GM12878 (cell line): ENCODE measurements at regions not wholly inside any gene's neighbourhood (a gene's known extent, or its start where the extent isn't known, plus 50 kb on each side); places are given as distances from the start of the nearest gene placed in this dataset.
"Not testable (repeated sequence)": the region's sequence is repeated elsewhere in the genome, so short reads cannot be mapped to it uniquely, and the experiment has no call there.

Source experiments
- ATAC-seq: fragments of 200-7000 bp; cut with Tn5 transposase; 3 replicates; pipeline ENCODE4 v1.9.1; 2020; ENCODE audit warnings: mild to moderate bottlenecking, moderate library complexity
- BruUV-seq: library from RNA; stranded (reverse); fragments of 400-500 nt; replicated peaks from 2 replicates; lab custom pipeline; 2021; lab: Mats Ljungman, UMichigan
- CTCF ChIA-PET: fragments of 300-600 bp; sonication (Branson Sonifier 250); formaldehyde crosslinking; extraction: SDS; loops from one replicate; lab custom pipeline; 2021; ENCODE audit warnings: inconsistent platforms; lab: Yijun Ruan, JAX
- POLR2A ChIA-PET: fragments of 350-600 bp; formaldehyde crosslinking; extraction: SDS; loops from one replicate; lab custom pipeline; 2021; ENCODE audit warnings: inconsistent platforms; lab: Charles Lee
- RAD21 ChIA-PET: fragments of 300-600 bp; sonication (Branson Sonifier 250); formaldehyde crosslinking; loops from one replicate; lab custom pipeline; 2023; ENCODE audit warnings: antibody characterized with exemption; ENCODE audit not compliant: unreplicated experiment; lab: Charles Lee
- SMC1A ChIA-PET: fragments of 300-600 bp; sonication (Branson Sonifier 250); formaldehyde crosslinking; loops from one replicate; lab custom pipeline; 2023; ENCODE audit not compliant: unreplicated experiment, uncharacterized antibody; lab: Charles Lee
- DNase-seq: peaks from one replicate; pipeline ENCODE4 v3.0.0-alpha.2; 2011; ENCODE audit warnings: low read depth, low spot score
- FAIRE-seq: peaks from 3 replicates; lab custom pipeline; 2011; peaks lifted over from hg19 to GRCh38; lab: Jason Lieb, UNC
- H2AFZ ChIP-seq: 2 replicates; pipeline ENCODE4 v1.6.0; 2011; ENCODE audit warnings: low read depth, low read length, control low read depth; ENCODE audit not compliant: control insufficient read depth
- H3K27ac ChIP-seq: 2 replicates; pipeline ENCODE4 v1.5.1; 2011; ENCODE audit warnings: control low read depth; ENCODE audit not compliant: control insufficient read depth, insufficient read depth
- H3K27me3 ChIP-seq, 2 experiments: replicated peaks in 1 of 2; 2 replicates each; pipeline versions ENCODE4 v1.6.0 to v1.6.1; 2011; ENCODE audit warnings: low read length in 1 of 2; ENCODE audit not compliant: control insufficient read depth in 2 of 2, insufficient read depth in 2 of 2
- H3K36me3 ChIP-seq, 2 experiments: 2 replicates each; pipeline ENCODE4 v1.5.1; 2011; ENCODE audit warnings: low read length in 1 of 2; ENCODE audit not compliant: control insufficient read depth in 2 of 2, insufficient read depth in 2 of 2
- H3K4me1 ChIP-seq: 2 replicates; pipeline ENCODE4 v1.6.1; 2011; ENCODE audit warnings: mild to moderate bottlenecking, low read length, moderate library complexity, mixed read lengths; ENCODE audit not compliant: control insufficient read depth, insufficient read depth
- H3K4me2 ChIP-seq: 2 replicates; pipeline ENCODE4 v1.6.0; 2011; ENCODE audit warnings: control low read depth; ENCODE audit not compliant: control insufficient read depth, insufficient read depth
- H3K4me3 ChIP-seq: fragments of 200-600 bp; sonication (generic); 2 replicates; pipeline ENCODE4 v1.5.1; 2016
- H3K79me2 ChIP-seq: 2 replicates; pipeline ENCODE4 v1.6.0; 2011; ENCODE audit warnings: low read length; ENCODE audit not compliant: control insufficient read depth, insufficient read depth
- H3K9ac ChIP-seq: 2 replicates; pipeline ENCODE4 v1.8.0; 2011; ENCODE audit warnings: low read length, control low read depth, mixed read lengths; ENCODE audit not compliant: control insufficient read depth, insufficient read depth
- H3K9me3 ChIP-seq: replicated peaks from 3 replicates; pipeline ENCODE4 v1.5.1; 2011; ENCODE audit warnings: mild to moderate bottlenecking, low read length; ENCODE audit not compliant: control insufficient read depth, insufficient read depth
- H4K20me1 ChIP-seq: 2 replicates; pipeline ENCODE4 v1.6.0; 2011; ENCODE audit not compliant: control insufficient read depth, insufficient read depth
- BHLHE40 ChIP-seq, 2 experiments: fragments of 450-650 bp in 1 of 2; IDR thresholded peaks; 2 replicates each; pipeline ENCODE4 v1.6.1; 2011 to 2017; ENCODE audit warnings: low read depth in 2 of 2, borderline replicate concordance in 1 of 2, improper control_type of control experiment in 1 of 2, low read length in 1 of 2, mild to moderate bottlenecking in 1 of 2
- EGR1 ChIP-seq, 2 experiments: IDR thresholded peaks; 1 replicate in 1 of 2; 2 replicates in 1 of 2; pipeline ENCODE4 v1.6.1; 2011 to 2012; ENCODE audit warnings: low read depth in 2 of 2, low read length in 2 of 2, borderline replicate concordance in 1 of 2, mild to moderate bottlenecking in 1 of 2, moderate library complexity in 1 of 2
- HDAC6 ChIP-seq: fragments of 200-600 bp; sonication (generic); IDR thresholded peaks from one replicate; pipeline ENCODE4 v1.8.0; 2017; ENCODE audit warnings: antibody characterized with exemption; ENCODE audit not compliant: unreplicated experiment
- MYB ChIP-seq: fragments of 150-350 bp; IDR thresholded peaks from 2 replicates; pipeline ENCODE4 v1.6.1; 2014; ENCODE audit warnings: mild to moderate bottlenecking, low read depth, low read length, borderline replicate concordance
- MYC ChIP-seq: IDR thresholded peaks from 2 replicates; pipeline ENCODE4 v1.6.1; 2011; ENCODE audit warnings: mild to moderate bottlenecking, low read length, moderate library complexity, inconsistent platforms; ENCODE audit not compliant: insufficient read depth, insufficient replicate concordance, insufficient read length, severe bottlenecking
- NBN ChIP-seq: fragments of 450-650 bp; IDR thresholded peaks from 2 replicates; pipeline ENCODE4 v1.6.1; 2016
- NFXL1 ChIP-seq: fragments of 450-650 bp; IDR thresholded peaks from 2 replicates; pipeline ENCODE4 v1.6.1; 2017; ENCODE audit warnings: antibody characterized with exemption, mild to moderate bottlenecking, borderline replicate concordance
- NRF1 ChIP-seq: conservative IDR thresholded peaks from 2 replicates; pipeline ENCODE4 v1.6.1; 2011; ENCODE audit warnings: mild to moderate bottlenecking, low read depth, low read length, improper control_type of control experiment
- RAD51 ChIP-seq: fragments of 450-650 bp; IDR thresholded peaks from 2 replicates; pipeline ENCODE4 v1.6.1; 2016; ENCODE audit warnings: moderate library complexity, mild to moderate bottlenecking, inconsistent platforms
- SMARCA5 ChIP-seq: fragments of 450-650 bp; IDR thresholded peaks from 2 replicates; pipeline ENCODE4 v1.6.1; 2017; ENCODE audit warnings: mild to moderate bottlenecking
- SRF ChIP-seq, 2 experiments: IDR thresholded peaks; 2 replicates each; pipeline ENCODE4 v1.6.1; 2011; ENCODE audit warnings: low read depth in 2 of 2, low read length in 2 of 2, mild to moderate bottlenecking in 1 of 2, moderate library complexity in 1 of 2
- TCF3 ChIP-seq: IDR thresholded peaks from 2 replicates; pipeline ENCODE4 v1.6.1; 2012; ENCODE audit warnings: low read depth, mild to moderate bottlenecking, low read length, borderline replicate concordance; ENCODE audit not compliant: insufficient read depth
- ZNF622 ChIP-seq: fragments of 450-650 bp; IDR thresholded peaks from 2 replicates; pipeline ENCODE4 v1.6.1; 2017; ENCODE audit warnings: mild to moderate bottlenecking, inconsistent platforms
- WGBS: methylation state at CpG from one replicate; pipeline ENCODE4 v1.1.6; 2016; ENCODE audit warnings: low lambda C conversion rate; ENCODE audit not compliant: insufficient replicate concordance, insufficient coverage; ENCODE audit errors: missing lambda C conversion rate; 5-methylcytosine and 5-hydroxymethylcytosine counted together
- in situ Hi-C: fragments of 300-500 bp; cut with MboI; formaldehyde crosslinking; loops from 9 replicates; pipeline ENCODE4 v1.14.3; 2018; ENCODE audit warnings: mixed read lengths
- intact Hi-C: fragments of 100-400 bp; cut with micrococcal nuclease; formaldehyde crosslinking; loops from one replicate; pipeline ENCODE4 v1.14.2; 2022; ENCODE audit not compliant: unreplicated experiment
- TF ChIP-seq, protein P1 (sequence below): IDR thresholded peaks from 2 replicates; pipeline ENCODE4 v1.6.1; 2011; ENCODE audit warnings: borderline replicate concordance, low read depth, mild to moderate bottlenecking, moderate library complexity, mixed read lengths, low read length; ENCODE audit not compliant: insufficient read depth; ENCODE audit errors: extremely low read length
- TF ChIP-seq, protein P2 (sequence below): IDR thresholded peaks from 2 replicates; pipeline ENCODE4 v1.6.1; 2012; ENCODE audit warnings: low read depth, low read length, improper control_type of control experiment

- ATAC-seq (no peak), DNase-seq (no peak), FAIRE-seq (no peak)
- in situ Hi-C loops = no loop called here
- no peak overlapping the region for H2AFZ ChIP-seq
- H3K4me1 ChIP-seq = no peaks in the 10 kb centered on the region
- intact Hi-C loops = no loop called here
- ChIA-PET POLR2A (no interaction called here), RAD21 (no interaction called here), CTCF (no interaction called here), SMC1A (no interaction called here)
- H3K4me3 ChIP-seq = no peak overlapping the region
- H3K36me3 ChIP-seq = no peaks in the 10 kb centered on the region
- no peaks in the 10 kb centered on the region for H3K79me2 ChIP-seq
- no peaks in the 10 kb centered on the region for H3K9me3 ChIP-seq
- no peak overlapping the region for H3K27ac ChIP-seq
- TF ChIP-seq NFXL1 (no peak), ZNF622 (no peak), NBN (no peak), TCF3 (no peak), SRF (IDR thresholded peaks at IDR 0.05; ENCODE audit: low read depth in 2 of 2, low read length in 2 of 2) (no peak), HDAC6 (no peak), BHLHE40 (IDR thresholded peaks at IDR 0.05; ENCODE audit: borderline replicate concordance in 1 of 2, low read depth in 2 of 2, low read length in 1 of 2) (no peak), MYB (no peak), EGR1 (IDR thresholded peaks at IDR 0.05; ENCODE audit: borderline replicate concordance in 1 of 2, low read depth in 2 of 2, low read length in 2 of 2) (no peak), SMARCA5 (no peak), RAD51 (no peak), NRF1 (no peak), MYC (no peak)
- TF ChIP-seq, protein P1, sequence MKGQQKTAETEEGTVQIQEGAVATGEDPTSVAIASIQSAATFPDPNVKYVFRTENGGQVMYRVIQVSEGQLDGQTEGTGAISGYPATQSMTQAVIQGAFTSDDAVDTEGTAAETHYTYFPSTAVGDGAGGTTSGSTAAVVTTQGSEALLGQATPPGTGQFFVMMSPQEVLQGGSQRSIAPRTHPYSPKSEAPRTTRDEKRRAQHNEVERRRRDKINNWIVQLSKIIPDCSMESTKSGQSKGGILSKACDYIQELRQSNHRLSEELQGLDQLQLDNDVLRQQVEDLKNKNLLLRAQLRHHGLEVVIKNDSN = no peak
- TF ChIP-seq, protein P2, sequence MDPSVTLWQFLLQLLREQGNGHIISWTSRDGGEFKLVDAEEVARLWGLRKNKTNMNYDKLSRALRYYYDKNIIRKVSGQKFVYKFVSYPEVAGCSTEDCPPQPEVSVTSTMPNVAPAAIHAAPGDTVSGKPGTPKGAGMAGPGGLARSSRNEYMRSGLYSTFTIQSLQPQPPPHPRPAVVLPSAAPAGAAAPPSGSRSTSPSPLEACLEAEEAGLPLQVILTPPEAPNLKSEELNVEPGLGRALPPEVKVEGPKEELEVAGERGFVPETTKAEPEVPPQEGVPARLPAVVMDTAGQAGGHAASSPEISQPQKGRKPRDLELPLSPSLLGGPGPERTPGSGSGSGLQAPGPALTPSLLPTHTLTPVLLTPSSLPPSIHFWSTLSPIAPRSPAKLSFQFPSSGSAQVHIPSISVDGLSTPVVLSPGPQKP = no peak
- no peaks in the 10 kb centered on the region for H3K27me3 ChIP-seq
- no peaks in the 10 kb centered on the region for H4K20me1 ChIP-seq
- no TSS peak for BruUV-seq
- H3K4me2 ChIP-seq = no peak overlapping the region
- H3K9ac ChIP-seq = no peak overlapping the region
Observed at GRCh38 chr9:111736714-111737113, 58.0 kb downstream of the SHOC1 start.

DNA sequence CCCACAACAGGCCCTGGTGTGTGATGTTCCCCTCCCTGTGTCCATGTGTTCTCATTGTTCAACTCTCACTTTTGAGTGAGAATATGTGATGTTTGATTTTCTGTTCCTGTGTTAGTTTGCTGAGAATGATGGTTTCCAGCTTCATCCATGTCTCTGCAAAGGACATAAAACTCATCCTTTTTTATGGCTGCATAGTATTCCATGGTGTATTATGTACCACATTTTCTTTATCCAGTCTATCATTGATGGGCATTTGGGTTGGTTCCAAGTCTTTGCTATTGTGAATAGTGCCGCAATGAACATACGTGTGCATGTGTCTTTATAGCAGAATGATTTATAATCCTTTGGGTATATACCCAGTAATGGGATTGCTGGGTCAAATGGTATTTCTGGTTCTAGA lies 59.4 kb downstream of the SHOC1 start:
- H2AFZ ChIP-seq, H4K20me1 ChIP-seq, SMC1A ChIA-PET, H3K4me3 ChIP-seq, H3K9me3 ChIP-seq, POLR2A ChIA-PET, in situ Hi-C loops, H3K79me2 ChIP-seq, intact Hi-C loops, H3K36me3 ChIP-seq, ATAC-seq, H3K4me1 ChIP-seq, H3K27me3 ChIP-seq, RAD21 ChIA-PET, DNase-seq, FAIRE-seq, CTCF ChIA-PET, H3K27ac ChIP-seq, BruUV-seq, H3K4me2 ChIP-seq, H3K9ac ChIP-seq: not testable (repeated sequence)
- WGBS = 97% methylated on average over 2 of the region's 2 CpGs
